IPS-18a (cell line): ENCODE measurements at regions not wholly inside any gene's neighbourhood (a gene's known extent, or its start where the extent isn't known, plus 50 kb on each side); places are given as distances from the start of the nearest gene placed in this dataset.
"Not testable (repeated sequence)": the region's sequence is repeated elsewhere in the genome, so short reads cannot be mapped to it uniquely, and the experiment has no call there.

ENCODE experiments used
- H3K27ac ChIP-seq: one replicate; pipeline ENCODE4 v1.5.1; 2013; ENCODE audit warnings: low read length
- H3K27me3 ChIP-seq: one replicate; pipeline ENCODE4 v1.6.1; 2013; ENCODE audit warnings: mild to moderate bottlenecking, low read length; ENCODE audit not compliant: control insufficient read depth, insufficient read depth
- H3K36me3 ChIP-seq: one replicate; pipeline ENCODE4 v1.6.1; 2013; ENCODE audit warnings: low read depth, low read length; ENCODE audit not compliant: control insufficient read depth
- H3K4me1 ChIP-seq: one replicate; pipeline ENCODE4 v1.6.1; 2013; ENCODE audit warnings: low read depth, low read length; ENCODE audit not compliant: control insufficient read depth
- H3K4me3 ChIP-seq: one replicate; pipeline ENCODE4 v1.5.1; 2013; ENCODE audit warnings: low read length
- H3K9ac ChIP-seq: one replicate; pipeline ENCODE4 v1.6.1; 2013; ENCODE audit warnings: mild to moderate bottlenecking, low read length, moderate library complexity
- H3K9me3 ChIP-seq: one replicate; pipeline ENCODE4 v1.6.1; 2013; ENCODE audit warnings: low read depth, low read length; ENCODE audit not compliant: control insufficient read depth

DNA sequence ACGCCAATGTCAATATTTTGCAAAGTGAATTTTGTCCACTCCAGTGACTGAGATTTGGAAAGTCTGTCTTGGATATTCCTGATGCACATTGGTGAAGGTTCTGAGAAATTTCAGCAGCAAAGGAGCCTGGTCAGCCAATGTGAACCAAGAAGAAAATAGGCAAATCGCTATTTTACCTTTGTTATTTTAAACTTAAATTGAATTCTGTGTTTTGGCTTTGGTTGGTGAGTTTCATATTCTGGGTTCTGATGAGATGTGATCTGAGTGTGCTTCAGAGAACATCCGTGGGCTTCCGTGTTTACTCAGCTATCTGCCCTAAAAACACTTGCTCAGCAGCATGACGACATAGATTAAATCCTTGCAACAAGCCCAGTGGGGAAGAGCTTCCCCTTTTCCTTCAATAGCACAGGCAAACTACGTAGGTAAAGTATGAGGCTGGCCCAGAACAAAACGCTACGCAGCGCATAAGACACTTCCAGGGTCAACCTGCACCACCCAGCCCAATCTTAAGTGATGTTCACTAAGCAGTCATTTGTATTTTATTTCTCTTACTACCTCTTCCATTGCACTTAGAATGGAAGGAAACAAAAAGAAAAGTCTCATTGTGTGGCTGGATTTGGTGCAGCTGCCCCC is 176.4 kb upstream of the KAZN start:
- H3K36me3 ChIP-seq: no peaks in the 10 kb centered on the region
- H3K4me1 ChIP-seq: no peaks in the 10 kb centered on the region
- H3K9ac ChIP-seq: no peak overlapping the region
- H3K27me3 ChIP-seq: no peaks in the 10 kb centered on the region
- no peaks in the 10 kb centered on the region for H3K9me3 ChIP-seq
- H3K27ac ChIP-seq: no peak overlapping the region
- H3K4me3 ChIP-seq: no peak overlapping the region

DNA sequence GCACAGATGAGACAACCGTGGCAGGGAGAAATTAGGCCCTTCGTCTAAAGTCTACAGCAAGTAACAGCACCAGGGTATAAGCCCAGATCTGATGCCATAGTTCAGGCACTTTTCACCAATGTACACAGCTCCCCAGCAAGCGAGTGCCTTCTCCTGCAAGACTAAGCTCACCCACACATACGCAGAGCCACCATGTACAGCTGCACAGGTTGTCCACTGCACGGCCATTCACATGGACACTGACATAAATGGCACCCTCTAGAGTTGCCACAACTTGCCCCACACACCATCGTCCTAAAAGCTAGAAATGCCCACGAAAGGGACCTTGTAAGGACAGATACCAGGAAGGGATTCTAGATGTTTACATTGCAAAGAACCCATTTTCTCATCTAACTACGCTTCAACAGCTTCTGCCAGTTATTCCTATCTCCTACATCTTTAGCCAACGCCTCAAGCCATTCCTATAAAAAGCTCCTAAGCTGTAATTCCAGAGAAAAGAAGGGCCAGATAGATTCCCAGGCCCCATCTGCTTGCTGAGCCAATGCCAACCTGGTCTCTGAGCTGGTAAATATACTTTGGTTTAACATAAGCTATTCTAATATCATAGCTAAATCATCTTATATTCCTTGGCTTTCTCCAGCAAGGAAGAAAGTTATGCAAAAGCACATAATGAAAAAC is 174.0 kb upstream of the KAZN start:
- no peak overlapping the region for H3K27ac ChIP-seq
- H3K9ac ChIP-seq: no peak overlapping the region
- H3K4me3 ChIP-seq: no peak overlapping the region
- no peaks in the 10 kb centered on the region for H3K9me3 ChIP-seq
- H3K4me1 ChIP-seq: no peaks in the 10 kb centered on the region
- no peaks in the 10 kb centered on the region for H3K36me3 ChIP-seq
- no peaks in the 10 kb centered on the region for H3K27me3 ChIP-seq

DNA sequence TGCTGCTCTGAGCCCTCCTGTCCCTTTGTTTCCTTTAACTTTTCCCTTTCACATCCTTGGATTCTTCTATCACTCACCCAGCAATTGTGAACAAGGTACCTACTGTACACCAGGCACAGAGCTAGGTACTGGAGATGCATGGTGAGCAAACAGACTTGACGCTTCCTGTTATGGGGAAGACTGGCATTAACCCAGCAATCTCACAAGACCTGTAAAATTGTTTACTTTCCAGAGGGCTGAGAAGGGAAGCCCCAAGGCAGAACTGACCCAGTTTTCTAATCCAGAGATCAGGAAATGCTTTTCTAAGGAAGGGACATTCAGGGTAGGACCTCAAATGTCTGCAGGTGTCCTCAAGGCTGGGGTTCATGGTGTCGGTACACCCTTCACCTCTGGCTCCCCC is 171.6 kb upstream of the KAZN start:
- H3K27me3 ChIP-seq: no peaks in the 10 kb centered on the region
- H3K4me3 ChIP-seq: no peak overlapping the region

GRCh38 chr1:14429577-14429976 is 168.9 kb upstream of the KAZN start:
- Histone ChIP-seq H3K4me3 (no peak overlapping the region), H3K36me3 (no peaks in the 10 kb centered on the region)

More for the DNA sequence above, 171.6 kb upstream of the KAZN start:
- Histone ChIP-seq H3K27ac (no peak overlapping the region), H3K9ac (no peak overlapping the region), H3K36me3 (no peaks in the 10 kb centered on the region), H3K4me1 (no peaks in the 10 kb centered on the region), H3K9me3 (no peaks in the 10 kb centered on the region)

GRCh38 chr1:14432728-14433127 is 165.8 kb upstream of the KAZN start:
- not testable (repeated sequence) for H3K4me1 ChIP-seq, H3K4me3 ChIP-seq, H3K9ac ChIP-seq, H3K27ac ChIP-seq, H3K9me3 ChIP-seq, H3K27me3 ChIP-seq, H3K36me3 ChIP-seq

More at GRCh38 chr1:14429577-14429976, 168.9 kb upstream of the KAZN start:
- Histone ChIP-seq H3K9ac (no peak overlapping the region), H3K4me1 (no peaks in the 10 kb centered on the region), H3K9me3 (no peaks in the 10 kb centered on the region), H3K27ac (no peak overlapping the region), H3K27me3 (no peaks in the 10 kb centered on the region)

- Histone ChIP-seq H3K27me3 (no peaks in the 10 kb centered on the region), H3K4me1 (no peaks in the 10 kb centered on the region), H3K36me3 (no peaks in the 10 kb centered on the region), H3K27ac (no peak overlapping the region), H3K4me3 (no peak overlapping the region), H3K9me3 (no peaks in the 10 kb centered on the region), H3K9ac (no peak overlapping the region)
Observed at GRCh38 chr1:14435368-14436023, 163.0 kb upstream of the KAZN start.

DNA sequence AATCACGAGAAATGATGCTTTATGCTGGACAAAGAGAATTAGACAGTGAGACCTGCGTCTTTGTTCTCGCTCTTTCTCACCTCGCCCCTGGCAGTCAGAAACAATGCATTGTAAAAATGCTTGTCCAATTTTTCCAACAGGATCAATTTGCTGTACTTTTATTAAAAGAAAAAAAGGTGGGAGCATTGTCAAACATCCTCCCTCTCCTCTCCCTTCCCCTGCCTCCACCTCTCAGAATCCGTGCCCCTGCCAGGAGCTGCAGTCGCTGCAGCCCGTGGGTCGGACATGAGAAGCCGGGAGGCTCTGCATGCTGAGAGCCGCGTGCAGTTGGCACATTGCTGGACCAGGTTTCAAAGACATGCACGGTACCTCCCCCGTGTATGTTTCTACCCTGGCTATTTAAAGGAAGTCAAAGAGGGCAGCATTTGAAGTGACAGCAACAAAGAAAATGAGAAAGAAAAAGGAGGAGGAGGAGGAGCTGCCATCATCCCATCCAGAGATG is 161.0 kb upstream of the KAZN start:
- no peak overlapping the region for H3K4me3 ChIP-seq
- no peaks in the 10 kb centered on the region for H3K4me1 ChIP-seq
- H3K9ac ChIP-seq: no peak overlapping the region
- no peaks in the 10 kb centered on the region for H3K9me3 ChIP-seq
- no peak overlapping the region for H3K27ac ChIP-seq
- no peaks in the 10 kb centered on the region for H3K36me3 ChIP-seq
- H3K27me3 ChIP-seq: no peaks in the 10 kb centered on the region

- no peak overlapping the region for H3K4me3 ChIP-seq
- H3K9ac ChIP-seq: no peak overlapping the region
- H3K27me3 ChIP-seq: no peaks in the 10 kb centered on the region
- H3K36me3 ChIP-seq: no peaks in the 10 kb centered on the region
- H3K9me3 ChIP-seq: no peaks in the 10 kb centered on the region
- no peak overlapping the region for H3K27ac ChIP-seq
- H3K4me1 ChIP-seq: no peaks in the 10 kb centered on the region
Observed at GRCh38 chr1:14438127-14438769, 160.2 kb upstream of the KAZN start.

DNA sequence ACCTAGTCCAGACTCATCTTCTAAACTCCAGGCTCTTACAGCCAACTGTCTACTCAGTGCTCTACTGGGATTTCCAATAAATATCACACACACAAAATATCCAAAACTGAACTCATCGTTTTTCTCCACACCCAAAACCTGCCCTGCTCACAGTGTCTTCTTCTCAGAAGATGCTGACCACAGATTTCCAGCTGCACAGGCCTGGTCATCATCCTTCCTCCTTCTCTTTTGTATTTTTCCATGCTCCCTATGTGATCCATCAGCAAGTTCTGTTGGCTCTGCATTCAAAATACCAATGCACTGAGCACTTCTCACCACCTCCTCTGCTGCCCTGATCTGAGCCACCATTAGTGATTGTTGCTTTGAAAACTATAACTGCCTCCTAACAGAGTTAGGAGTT is 159.5 kb upstream of the KAZN start:
- Histone ChIP-seq H3K36me3 (no peaks in the 10 kb centered on the region), H3K4me1 (no peaks in the 10 kb centered on the region), H3K27ac (no peak overlapping the region), H3K27me3 (no peaks in the 10 kb centered on the region), H3K9ac (no peak overlapping the region), H3K9me3 (no peaks in the 10 kb centered on the region), H3K4me3 (no peak overlapping the region)

DNA sequence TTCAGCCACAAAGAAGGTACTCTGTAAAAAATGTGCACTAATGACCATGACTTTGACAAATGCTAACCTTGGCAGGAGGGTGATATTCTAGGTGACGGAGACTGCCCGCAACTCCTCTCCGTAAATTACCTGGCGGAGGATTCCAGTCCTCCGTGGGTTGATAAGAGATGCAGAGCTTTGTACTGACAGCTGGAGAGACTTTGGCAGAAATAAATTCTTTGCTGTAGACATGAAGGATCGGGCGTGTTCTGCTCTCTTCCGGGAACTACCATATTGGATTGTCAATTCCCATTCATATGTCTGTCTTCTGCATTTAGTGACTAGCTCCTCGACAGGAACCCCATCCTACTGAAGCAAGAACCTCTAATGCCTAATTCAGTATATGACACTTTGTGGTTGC is 158.3 kb upstream of the KAZN start:
- Histone ChIP-seq H3K9ac (no peak overlapping the region), H3K9me3 (no peaks in the 10 kb centered on the region), H3K4me1 (no peaks in the 10 kb centered on the region), H3K4me3 (no peak overlapping the region), H3K36me3 (no peaks in the 10 kb centered on the region), H3K27ac (no peak overlapping the region), H3K27me3 (no peaks in the 10 kb centered on the region)

DNA sequence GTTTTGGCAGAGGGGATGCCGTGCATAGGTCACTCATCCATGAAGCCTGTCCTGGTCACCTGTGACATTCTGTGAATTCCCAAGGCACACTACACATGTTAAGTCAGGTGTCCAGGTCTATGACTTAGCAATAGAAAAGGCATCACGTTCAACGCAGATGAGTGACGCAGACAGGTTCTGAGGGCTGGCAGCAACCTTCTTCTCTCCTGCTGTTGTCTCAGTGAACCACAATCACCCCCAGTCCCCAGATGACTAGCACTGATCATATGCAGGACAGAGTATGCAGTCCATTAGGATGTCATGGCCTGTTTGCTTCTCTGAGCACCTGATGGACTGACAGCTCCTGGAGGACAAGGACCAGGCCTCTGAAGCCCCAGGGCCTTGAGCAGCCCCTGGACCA is 157.8 kb upstream of the KAZN start:
- no peaks in the 10 kb centered on the region for H3K4me1 ChIP-seq
- H3K9me3 ChIP-seq: no peaks in the 10 kb centered on the region

More for the DNA sequence above, 157.8 kb upstream of the KAZN start:
- H3K27me3 ChIP-seq: no peaks in the 10 kb centered on the region
- H3K4me3 ChIP-seq: no peak overlapping the region
- no peak overlapping the region for H3K27ac ChIP-seq
- H3K36me3 ChIP-seq: no peaks in the 10 kb centered on the region
- H3K9ac ChIP-seq: no peak overlapping the region
